Keratinocyte (primary cell): ENCODE measurements at regions not wholly inside any gene's neighbourhood (a gene's known extent, or its start where the extent isn't known, plus 50 kb on each side); places are given as distances from the start of the nearest gene placed in this dataset.

Experiments used
- DNase-seq: peaks from one replicate; pipeline ENCODE4 v3.0.0-alpha.2; 2011; ENCODE audit warnings: low read depth, missing footprints, low spot score
- FAIRE-seq: peaks from 2 replicates; lab custom pipeline; 2011; peaks lifted over from hg19 to GRCh38; lab: Jason Lieb, UNC
- H2AFZ ChIP-seq: 2 replicates; pipeline ENCODE4 v1.6.0; 2012; ENCODE audit warnings: low read length, control low read depth, inconsistent platforms; ENCODE audit not compliant: control insufficient read depth
- H3K27ac ChIP-seq: 2 replicates; pipeline ENCODE4 v1.5.1; 2011; ENCODE audit warnings: low read length; ENCODE audit not compliant: control insufficient read depth, insufficient read depth
- H3K27me3 ChIP-seq: 3 replicates; pipeline ENCODE4 v1.6.0; 2011; ENCODE audit warnings: low read length; ENCODE audit not compliant: control insufficient read depth, insufficient read depth; ENCODE audit errors: extremely low read depth
- H3K36me3 ChIP-seq, 2 experiments: 2 replicates in 1 of 2; 3 replicates in 1 of 2; pipeline ENCODE4 v1.5.1; 2011; ENCODE audit warnings: low read length in 2 of 2, mild to moderate bottlenecking in 1 of 2; ENCODE audit not compliant: control insufficient read depth in 2 of 2, insufficient read depth in 2 of 2; ENCODE audit errors: extremely low read depth in 1 of 2
- H3K4me1 ChIP-seq: 3 replicates; pipeline ENCODE4 v1.5.1; 2011; ENCODE audit warnings: low read length; ENCODE audit not compliant: control insufficient read depth, insufficient read depth; ENCODE audit errors: extremely low read depth
- H3K4me2 ChIP-seq: 3 replicates; pipeline ENCODE4 v1.6.0; 2011; ENCODE audit warnings: low read depth, low read length; ENCODE audit not compliant: control insufficient read depth, insufficient read depth; ENCODE audit errors: extremely low read depth
- H3K4me3 ChIP-seq, 3 experiments: fragments of 200-600 bp in 1 of 3; sonication (generic) in 1 of 3; 2 replicates in 2 of 3; 3 replicates in 1 of 3; pipeline ENCODE4 v1.5.1; 2011 to 2016; ENCODE audit warnings: low read length in 3 of 3, mild to moderate bottlenecking in 3 of 3, control low read depth in 2 of 3, inconsistent platforms in 1 of 3, low read depth in 1 of 3, mixed read lengths in 1 of 3, mixed run types in 1 of 3, moderate library complexity in 1 of 3; ENCODE audit not compliant: control insufficient read depth in 2 of 3, insufficient read depth in 2 of 3; ENCODE audit errors: extremely low read depth in 1 of 3
- H3K79me2 ChIP-seq: 2 replicates; pipeline ENCODE4 v1.6.0; 2012; ENCODE audit warnings: low read length; ENCODE audit not compliant: control insufficient read depth, insufficient read depth
- H3K9ac ChIP-seq: 3 replicates; pipeline ENCODE4 v1.6.0; 2011; ENCODE audit warnings: low read length; ENCODE audit not compliant: control insufficient read depth, insufficient read depth; ENCODE audit errors: extremely low read depth
- H3K9me1 ChIP-seq: 3 replicates; pipeline ENCODE4 v1.6.0; 2011; ENCODE audit warnings: low read length; ENCODE audit not compliant: control insufficient read depth, insufficient read depth; ENCODE audit errors: extremely low read depth
- H3K9me3 ChIP-seq: 2 replicates; pipeline ENCODE4 v1.5.1; 2012; ENCODE audit warnings: low read depth, low read length; ENCODE audit not compliant: control insufficient read depth
- H4K20me1 ChIP-seq: 3 replicates; pipeline ENCODE4 v1.6.0; 2011; ENCODE audit warnings: low read length; ENCODE audit not compliant: control insufficient read depth, insufficient read depth; ENCODE audit errors: extremely low read depth
- EZH2 ChIP-seq: IDR thresholded peaks from one replicate; pipeline ENCODE4 v1.6.1; 2012; ENCODE audit warnings: inconsistent platforms, mild to moderate bottlenecking, low read length, moderate library complexity
- dilution Hi-C: fragments of 300-500 bp; cut with MboI; formaldehyde crosslinking; loops from one replicate; pipeline ENCODE4 v1.7.0; 2020; ENCODE audit warnings: low sequenced_read_pairs; ENCODE audit not compliant: extremely low pct_ligation_motif_present
- TF ChIP-seq, protein P1 (sequence below), 3 experiments: IDR thresholded peaks in 1 of 3; conservative IDR thresholded peaks in 1 of 3; optimal IDR thresholded peaks in 1 of 3; 2 replicates in 2 of 3; 3 replicates in 1 of 3; pipeline versions ENCODE3 to v1.5.1; 2011; ENCODE audit warnings: low read length in 3 of 3, mild to moderate bottlenecking in 3 of 3, moderate library complexity in 2 of 3, control low read depth in 1 of 3, inconsistent platforms in 1 of 3; ENCODE audit not compliant: insufficient read depth in 2 of 3; ENCODE audit errors: extremely low read depth in 1 of 3

GRCh38 chr7:156101355-156101754 lies 289.1 kb upstream of the SHH start:
- H3K4me2 ChIP-seq = no peak overlapping the region
- no peak for FAIRE-seq
- DNase-seq = no peak
- H3K4me1 ChIP-seq = no peaks in the 10 kb centered on the region
- H3K79me2 ChIP-seq = no peaks in the 10 kb centered on the region
- no peak overlapping the region for H2AFZ ChIP-seq
- H3K9me1 ChIP-seq = no peaks in the 10 kb centered on the region
- no peak overlapping the region for H3K9ac ChIP-seq
- H3K27ac ChIP-seq = no peak overlapping the region
- H4K20me1 ChIP-seq = no peaks in the 10 kb centered on the region
- H3K9me3 ChIP-seq = peaks cover 6% of the 10 kb centered on the region
- no peaks in the 10 kb centered on the region for H3K27me3 ChIP-seq
- H3K36me3 ChIP-seq = no peaks in the 10 kb centered on the region
- TF ChIP-seq EZH2 = no peak
- TF ChIP-seq, protein P1, sequence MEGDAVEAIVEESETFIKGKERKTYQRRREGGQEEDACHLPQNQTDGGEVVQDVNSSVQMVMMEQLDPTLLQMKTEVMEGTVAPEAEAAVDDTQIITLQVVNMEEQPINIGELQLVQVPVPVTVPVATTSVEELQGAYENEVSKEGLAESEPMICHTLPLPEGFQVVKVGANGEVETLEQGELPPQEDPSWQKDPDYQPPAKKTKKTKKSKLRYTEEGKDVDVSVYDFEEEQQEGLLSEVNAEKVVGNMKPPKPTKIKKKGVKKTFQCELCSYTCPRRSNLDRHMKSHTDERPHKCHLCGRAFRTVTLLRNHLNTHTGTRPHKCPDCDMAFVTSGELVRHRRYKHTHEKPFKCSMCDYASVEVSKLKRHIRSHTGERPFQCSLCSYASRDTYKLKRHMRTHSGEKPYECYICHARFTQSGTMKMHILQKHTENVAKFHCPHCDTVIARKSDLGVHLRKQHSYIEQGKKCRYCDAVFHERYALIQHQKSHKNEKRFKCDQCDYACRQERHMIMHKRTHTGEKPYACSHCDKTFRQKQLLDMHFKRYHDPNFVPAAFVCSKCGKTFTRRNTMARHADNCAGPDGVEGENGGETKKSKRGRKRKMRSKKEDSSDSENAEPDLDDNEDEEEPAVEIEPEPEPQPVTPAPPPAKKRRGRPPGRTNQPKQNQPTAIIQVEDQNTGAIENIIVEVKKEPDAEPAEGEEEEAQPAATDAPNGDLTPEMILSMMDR (optimal IDR thresholded peaks at IDR 0.05 in 1 of 3, IDR thresholded peaks at IDR 0.05 in 1 of 3, conservative IDR thresholded peaks at IDR 0.05 in 1 of 3; ENCODE audit: extremely low read depth in 1 of 3, insufficient read depth in 2 of 3, low read length in 3 of 3) = no peak
- no peak overlapping the region for H3K4me3 ChIP-seq
- dilution Hi-C loops = no loop called here

GRCh38 chr7:156100086-156100485 lies 287.8 kb upstream of the SHH start:
- Histone ChIP-seq H3K9ac (no peak overlapping the region), H2AFZ (no peak overlapping the region), H3K27ac (no peak overlapping the region), H3K4me1 (no peaks in the 10 kb centered on the region), H3K27me3 (no peaks in the 10 kb centered on the region), H4K20me1 (no peaks in the 10 kb centered on the region), H3K9me1 (no peaks in the 10 kb centered on the region), H3K4me2 (no peak overlapping the region), H3K79me2 (no peaks in the 10 kb centered on the region), H3K4me3 (no peak overlapping the region), H3K9me3 (peaks cover 4% of the 10 kb centered on the region), H3K36me3 (no peaks in the 10 kb centered on the region)
- no peak for FAIRE-seq
- DNase-seq = no peak
- TF ChIP-seq EZH2 = no peak
- TF ChIP-seq, protein P1 (optimal IDR thresholded peaks at IDR 0.05 in 1 of 3, IDR thresholded peaks at IDR 0.05 in 1 of 3, conservative IDR thresholded peaks at IDR 0.05 in 1 of 3; ENCODE audit: extremely low read depth in 1 of 3, insufficient read depth in 2 of 3, low read length in 3 of 3) = no peak
- dilution Hi-C loops = no loop called here
